ENCODE measurements at regions not wholly inside any gene's neighbourhood (a gene's known extent, or its start where the extent isn't known, plus 50 kb on each side); places are given as distances from the start of the nearest gene placed in this dataset.

DNA sequence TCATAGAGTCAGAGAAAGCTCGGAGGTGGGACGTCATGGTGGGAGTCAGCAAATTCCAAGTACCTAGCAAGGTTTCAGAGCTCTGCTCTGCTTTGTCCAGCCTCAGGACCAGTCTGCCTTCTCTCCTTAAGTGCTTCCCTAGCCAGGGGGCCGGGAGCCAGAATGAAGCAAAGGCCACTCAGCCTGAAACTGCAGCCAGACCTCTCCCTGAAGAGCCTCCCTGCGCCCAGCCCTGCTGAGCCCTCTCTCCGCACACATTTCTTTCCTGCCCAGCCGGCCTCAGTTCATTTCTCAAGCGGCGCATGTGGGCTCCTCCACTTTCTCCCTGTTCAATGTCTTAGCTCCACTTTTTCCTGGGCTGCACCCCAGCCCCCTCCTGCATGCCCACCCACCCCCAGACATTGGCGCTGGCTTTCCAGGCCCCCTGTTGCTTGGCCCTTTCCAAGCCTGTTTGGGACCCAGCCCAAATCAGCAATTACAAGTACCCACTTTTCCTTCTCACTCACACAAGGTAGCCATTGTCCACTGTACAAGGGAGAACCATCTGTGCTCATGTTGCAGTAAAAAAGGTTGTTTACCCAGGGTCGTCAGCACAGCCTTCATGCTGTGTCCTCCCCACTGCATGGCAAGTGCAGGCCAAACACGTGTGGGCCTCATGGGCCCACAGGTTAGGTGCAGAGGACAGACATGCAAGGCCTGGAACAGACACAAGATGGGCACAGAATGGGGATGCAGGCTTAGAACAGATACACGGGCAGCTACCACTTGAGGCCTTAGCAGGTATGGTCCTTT, 147.1 kb downstream of the MRPL14 start:
- no peak for DNase-seq
- no peak overlapping the region for H2AFZ ChIP-seq (ENCODE audit: low read depth, low read length)
- ATAC-seq (ENCODE audit: insufficient read depth, low read depth) = no peak
- H3K27ac ChIP-seq (ENCODE audit: low read length) = no peak overlapping the region
- H3K27me3 ChIP-seq (ENCODE audit: insufficient read depth, low read length, poor library complexity) = peaks cover 8% of the 10 kb centered on the region
- no peaks in the 10 kb centered on the region for H3K4me1 ChIP-seq (ENCODE audit: insufficient read depth, low read length)
- no peak overlapping the region for H3K4me3 ChIP-seq (ENCODE audit: low read depth in 1 of 2, low read length in 2 of 2)
- no peak overlapping the region for H3K4me2 ChIP-seq (ENCODE audit: insufficient read depth, low read length)
- TF ChIP-seq CTCF (IDR thresholded peaks at IDR 0.05; ENCODE audit: borderline replicate concordance, extremely low read depth, low read length, poor library complexity, severe bottlenecking) (no peak), EZH2 (IDR thresholded peaks at IDR 0.05; ENCODE audit: borderline replicate concordance, low read depth, low read length, severe bottlenecking) (no peak)
- no peaks in the 10 kb centered on the region for H4K20me1 ChIP-seq (ENCODE audit: insufficient read depth, low read length)
- H3K9ac ChIP-seq (ENCODE audit: low read depth, low read length) = no peak overlapping the region
- no peaks in the 10 kb centered on the region for H3K79me2 ChIP-seq (ENCODE audit: insufficient read depth, low read length)
- no peaks in the 10 kb centered on the region for H3K36me3 ChIP-seq (ENCODE audit: insufficient read depth, low read length)
- H3K9me3 ChIP-seq (ENCODE audit: insufficient read depth, low read length, severe bottlenecking) = peaks cover 8% of the 10 kb centered on the region

- Histone ChIP-seq H3K9ac (ENCODE audit: low read depth, low read length) (no peak overlapping the region), H3K4me3 (ENCODE audit: low read depth in 1 of 2, low read length in 2 of 2) (no peak overlapping the region), H3K36me3 (ENCODE audit: insufficient read depth, low read length) (no peaks in the 10 kb centered on the region), H3K4me2 (ENCODE audit: insufficient read depth, low read length) (no peak overlapping the region), H3K9me3 (ENCODE audit: insufficient read depth, low read length, severe bottlenecking) (peaks cover 8% of the 10 kb centered on the region), H3K4me1 (ENCODE audit: insufficient read depth, low read length) (no peaks in the 10 kb centered on the region), H3K27me3 (ENCODE audit: insufficient read depth, low read length, poor library complexity) (peaks cover 8% of the 10 kb centered on the region), H3K79me2 (ENCODE audit: insufficient read depth, low read length) (no peaks in the 10 kb centered on the region), H4K20me1 (ENCODE audit: insufficient read depth, low read length) (no peaks in the 10 kb centered on the region), H3K27ac (ENCODE audit: low read length) (no peak overlapping the region), H2AFZ (ENCODE audit: low read depth, low read length) (no peak overlapping the region)
- DNase-seq (no peak), ATAC-seq (ENCODE audit: insufficient read depth, low read depth) (no peak)
- no peak for TF ChIP-seq EZH2 (IDR thresholded peaks at IDR 0.05; ENCODE audit: borderline replicate concordance, low read depth, low read length, severe bottlenecking)
- no peak for TF ChIP-seq CTCF (IDR thresholded peaks at IDR 0.05; ENCODE audit: borderline replicate concordance, extremely low read depth, low read length, poor library complexity, severe bottlenecking)
These were observed 147.7 kb downstream of the MRPL14 start for GRCh38 chr6:43979525-43979924.

GRCh38 chr6:43978473-43979346, 148.5 kb downstream of the MRPL14 start:
- no peak overlapping the region for H3K4me3 ChIP-seq (ENCODE audit: low read depth in 1 of 2, low read length in 2 of 2)
- no peaks in the 10 kb centered on the region for H4K20me1 ChIP-seq (ENCODE audit: insufficient read depth, low read length)
- H3K36me3 ChIP-seq (ENCODE audit: insufficient read depth, low read length) = no peaks in the 10 kb centered on the region
- no peaks in the 10 kb centered on the region for H3K79me2 ChIP-seq (ENCODE audit: insufficient read depth, low read length)
- TF ChIP-seq CTCF (IDR thresholded peaks at IDR 0.05; ENCODE audit: borderline replicate concordance, extremely low read depth, low read length, poor library complexity, severe bottlenecking) (no peak), EZH2 (IDR thresholded peaks at IDR 0.05; ENCODE audit: borderline replicate concordance, low read depth, low read length, severe bottlenecking) (no peak)
- H3K27me3 ChIP-seq (ENCODE audit: insufficient read depth, low read length, poor library complexity) = peaks cover 8% of the 10 kb centered on the region
- H3K4me1 ChIP-seq (ENCODE audit: insufficient read depth, low read length) = no peaks in the 10 kb centered on the region
- peaks cover 8% of the 10 kb centered on the region for H3K9me3 ChIP-seq (ENCODE audit: insufficient read depth, low read length, severe bottlenecking)
- H2AFZ ChIP-seq (ENCODE audit: low read depth, low read length) = no peak overlapping the region
- no peak for ATAC-seq (ENCODE audit: insufficient read depth, low read depth)
- no peak for DNase-seq
- no peak overlapping the region for H3K27ac ChIP-seq (ENCODE audit: low read length)
- H3K4me2 ChIP-seq (ENCODE audit: insufficient read depth, low read length) = no peak overlapping the region
- H3K9ac ChIP-seq (ENCODE audit: low read depth, low read length) = no peak overlapping the region

Measured in DND-41 (cell line).